ENCODE measurements at regions not wholly inside any gene's neighbourhood (a gene's known extent, or its start where the extent isn't known, plus 50 kb on each side); places are given as distances from the start of the nearest gene placed in this dataset.

DNA sequence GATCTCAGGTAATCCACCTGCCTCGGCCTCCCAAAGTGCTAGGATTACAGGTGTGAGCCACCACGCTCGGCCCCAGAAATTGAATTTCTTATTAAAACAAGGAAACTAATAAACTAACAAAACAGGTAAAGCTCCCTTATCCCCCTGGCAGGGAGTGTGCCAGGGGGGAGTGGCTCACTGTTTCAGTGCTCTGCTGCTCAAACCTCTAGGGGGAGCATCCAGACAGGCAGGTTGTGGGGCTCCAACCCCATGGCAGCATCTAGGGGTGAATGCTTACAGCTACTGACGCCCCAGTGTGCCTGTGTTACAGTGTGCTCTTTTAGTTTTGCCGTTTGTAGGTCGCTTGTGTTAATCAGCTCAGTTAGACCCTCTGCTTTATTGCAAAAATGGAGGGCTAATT lies 605.0 kb downstream of the GABRG1 start:
- H3K79me2 ChIP-seq (ENCODE audit: insufficient read depth, low read length), result no peaks in the 10 kb centered on the region
- H3K9ac ChIP-seq (ENCODE audit: insufficient read depth, low read depth, low read length), result no peak overlapping the region
- no peak overlapping the region for H2AFZ ChIP-seq (ENCODE audit: low read length)
- ATAC-seq (no peak), DNase-seq (ENCODE audit: low spot score) (no peak), FAIRE-seq (no peak)
- in situ Hi-C loops (cut with HindIII; ENCODE audit: extremely low pct_ligation_motif_present, low pct_unique_long_range_greater_than_20kb), result no loop called here
- no peaks in the 10 kb centered on the region for H4K20me1 ChIP-seq (ENCODE audit: insufficient read depth, low read length)
- no peaks in the 10 kb centered on the region for H3K9me3 ChIP-seq (ENCODE audit: low read length)
- CTCF ChIA-PET (ENCODE audit: low intra/inter-chr PET ratio, low total read pairs), result no interaction called here
- no peak overlapping the region for H3K4me3 ChIP-seq (replicated peaks in 1 of 3; ENCODE audit: insufficient read depth in 1 of 3, low read depth in 2 of 3, low read length in 3 of 3)
- no peak overlapping the region for H3K4me2 ChIP-seq (ENCODE audit: low read depth, low read length)
- H3K27me3 ChIP-seq (ENCODE audit: control insufficient read depth in 1 of 2, insufficient read depth in 2 of 2, low read length in 2 of 2), result no peaks in the 10 kb centered on the region
- WGBS (ENCODE audit: low lambda C conversion rate), result 25% methylated on average over 5 of the region's 6 CpGs
- TF ChIP-seq PITX1 (CRISPR knock-in tag; IDR thresholded peaks at IDR 0.05), result no peak
- POLR2A ChIA-PET, result no interaction called here
- intact Hi-C loops (cut with micrococcal nuclease; ENCODE audit: unreplicated experiment), result loop anchor here (1.0 kb wide), 1 partner anchor 26 kb away; no protein-coding TSS in a partner anchor
- no TSS peak for BruUV-seq (replicated peaks)
- no peaks in the 10 kb centered on the region for H3K36me3 ChIP-seq (replicated peaks in 1 of 2; ENCODE audit: control insufficient read depth in 1 of 2, insufficient read depth in 2 of 2, low read length in 2 of 2)
- no peak overlapping the region for H3K27ac ChIP-seq (ENCODE audit: extremely low read length, insufficient read depth, low read length)
- no peaks in the 10 kb centered on the region for H3K4me1 ChIP-seq (ENCODE audit: insufficient read depth, low read length)

DNA sequence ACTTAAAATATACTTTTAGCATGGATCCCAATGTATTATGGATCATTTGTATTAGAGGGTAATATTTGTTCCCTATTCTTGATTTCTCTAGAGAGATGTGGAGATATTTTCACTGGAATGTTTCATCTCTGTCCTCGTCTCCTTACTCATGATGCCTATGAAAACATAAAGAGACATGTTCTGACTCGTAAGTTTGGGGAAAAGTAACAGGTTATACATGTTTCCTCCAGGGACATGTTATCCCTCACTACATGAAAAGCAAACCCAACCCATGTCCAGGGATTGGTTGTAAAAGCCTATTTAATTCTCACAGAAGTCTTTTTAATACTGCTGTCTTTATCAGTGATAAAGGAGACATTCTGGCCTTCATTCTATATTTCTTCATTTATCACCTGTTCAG lies 621.4 kb downstream of the GABRG1 start:
- Histone ChIP-seq H3K4me3 (replicated peaks in 1 of 3; ENCODE audit: insufficient read depth in 1 of 3, low read depth in 2 of 3, low read length in 3 of 3) (no peak overlapping the region), H3K27me3 (ENCODE audit: control insufficient read depth in 1 of 2, insufficient read depth in 2 of 2, low read length in 2 of 2) (no peaks in the 10 kb centered on the region), H3K36me3 (replicated peaks in 1 of 2; ENCODE audit: control insufficient read depth in 1 of 2, insufficient read depth in 2 of 2, low read length in 2 of 2) (no peaks in the 10 kb centered on the region), H3K9ac (ENCODE audit: insufficient read depth, low read depth, low read length) (no peak overlapping the region), H2AFZ (ENCODE audit: low read length) (no peak overlapping the region), H3K27ac (ENCODE audit: extremely low read length, insufficient read depth, low read length) (no peak overlapping the region), H3K4me2 (ENCODE audit: low read depth, low read length) (no peak overlapping the region), H3K79me2 (ENCODE audit: insufficient read depth, low read length) (no peaks in the 10 kb centered on the region), H4K20me1 (ENCODE audit: insufficient read depth, low read length) (no peaks in the 10 kb centered on the region), H3K9me3 (ENCODE audit: low read length) (no peaks in the 10 kb centered on the region), H3K4me1 (ENCODE audit: insufficient read depth, low read length) (no peaks in the 10 kb centered on the region)
- TF ChIP-seq ZNF142 (CRISPR knock-in tag; IDR thresholded peaks at IDR 0.05) (no peak), MBNL3 (CRISPR knock-in tag; conservative IDR thresholded peaks at IDR 0.05) (no peak)
- no TSS peak for BruUV-seq (replicated peaks)
- FAIRE-seq, result no peak
- DNase-seq (ENCODE audit: low spot score), result no peak
- intact Hi-C loops (cut with micrococcal nuclease; ENCODE audit: unreplicated experiment), result no loop called here
- ChIA-PET POLR2A (no interaction called here), CTCF (ENCODE audit: low intra/inter-chr PET ratio, low total read pairs) (no interaction called here)
- 4% methylated on average over 2 of the region's 2 CpGs for WGBS (ENCODE audit: low lambda C conversion rate)
- ATAC-seq, result no peak
- in situ Hi-C loops (cut with HindIII; ENCODE audit: extremely low pct_ligation_motif_present, low pct_unique_long_range_greater_than_20kb), result no loop called here

All from HepG2 (cell line).